ENCODE measurements at regions not wholly inside any gene's neighbourhood (a gene's known extent, or its start where the extent isn't known, plus 50 kb on each side); places are given as distances from the start of the nearest gene placed in this dataset.

DNA sequence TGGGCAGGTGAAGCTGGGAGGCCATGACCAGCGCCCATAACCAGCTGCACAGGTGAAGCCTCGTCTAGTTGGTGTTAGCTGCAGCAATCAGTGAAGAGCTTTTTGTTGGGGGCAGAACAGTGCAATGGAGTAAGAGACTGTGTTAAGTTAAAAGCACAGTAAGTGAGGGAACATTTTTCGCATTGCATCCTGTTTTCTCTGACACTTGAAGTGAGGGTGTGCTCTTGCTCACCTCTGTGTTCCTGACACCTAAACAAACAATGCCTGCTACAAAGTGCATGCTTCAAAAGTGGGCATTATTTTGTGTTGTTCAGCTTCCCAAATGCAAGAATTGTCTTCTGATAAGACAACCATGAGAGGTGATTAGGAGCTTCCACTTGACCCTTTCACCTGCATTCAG, 324.0 kb upstream of the ACVR2A start:
- no peak for TF ChIP-seq CTCF (IDR thresholded peaks at IDR 0.05)
- no peak for TF ChIP-seq POLR2A (IDR thresholded peaks at IDR 0.05)

Measured in Peyer's patch (tissue), 4 donors.